NCI-H526 treated with DMSO at 0.1 percent for 48 hours (cell line): ENCODE measurements at regions not wholly inside any gene's neighbourhood (a gene's known extent, or its start where the extent isn't known, plus 50 kb on each side); places are given as distances from the start of the nearest gene placed in this dataset.

Experiments
- DNase-seq: peaks from one replicate; lab custom pipeline; 2025; lab: John Stamatoyannopoulos, UW

- DNase-seq, result no peak
Observed at GRCh38 chr19:13606156-13606555, 99.9 kb upstream of the CACNA1A start.

GRCh38 chr19:13604902-13605586, 98.8 kb upstream of the CACNA1A start:
- DNase-seq, result no peak

GRCh38 chr19:13600802-13601201, 94.5 kb upstream of the CACNA1A start:
- DNase-seq, result no peak

- DNase-seq, result no peak
Observed at GRCh38 chr19:13600091-13600490, 93.8 kb upstream of the CACNA1A start.

GRCh38 chr19:13599681-13600080, 93.4 kb upstream of the CACNA1A start:
- no peak for DNase-seq

GRCh38 chr19:13598098-13598497, 91.8 kb upstream of the CACNA1A start:
- DNase-seq, result no peak

- peak; percentile 24 for DNase-seq
Observed at GRCh38 chr19:13597640-13598039, 91.4 kb upstream of the CACNA1A start.

- no peak for DNase-seq
Observed at GRCh38 chr19:13588957-13589833, 82.9 kb upstream of the CACNA1A start.

GRCh38 chr19:13585512-13585911, 79.2 kb upstream of the CACNA1A start:
- DNase-seq, result no peak

- no peak for DNase-seq
Observed at GRCh38 chr19:13583753-13584152, 77.5 kb upstream of the CACNA1A start.

- no peak for DNase-seq
Observed at GRCh38 chr19:13583114-13583513, 76.8 kb upstream of the CACNA1A start.

- peak; percentile 8 for DNase-seq
Observed at GRCh38 chr19:13581576-13581975, 75.3 kb upstream of the CACNA1A start.

GRCh38 chr19:13579388-13580060, 73.2 kb upstream of the CACNA1A start:
- DNase-seq, result no peak

GRCh38 chr19:13576726-13577125, 70.4 kb upstream of the CACNA1A start:
- DNase-seq, result no peak

- DNase-seq, result no peak
Observed at GRCh38 chr19:13574933-13575332, 68.7 kb upstream of the CACNA1A start.

GRCh38 chr19:13573056-13573667, 66.9 kb upstream of the CACNA1A start:
- no peak for DNase-seq

GRCh38 chr19:13561461-13561860, 55.2 kb upstream of the CACNA1A start:
- no peak for DNase-seq

- DNase-seq, result no peak
Observed at GRCh38 chr19:13557756-13558398, 51.6 kb upstream of the CACNA1A start.

- DNase-seq, result no peak
Observed at GRCh38 chr19:13556552-13556951, 50.3 kb upstream of the CACNA1A start.
